ENCODE measurements at regions not wholly inside any gene's neighbourhood (a gene's known extent, or its start where the extent isn't known, plus 50 kb on each side); places are given as distances from the start of the nearest gene placed in this dataset.
"Not testable (repeated sequence)": the region's sequence is repeated elsewhere in the genome, so short reads cannot be mapped to it uniquely, and the experiment has no call there.

- no peak for DNase-seq (ENCODE audit: low spot score)
Observed at GRCh38 chr18:77373730-77374445, 124.2 kb downstream of the GALR1 start.

DNA sequence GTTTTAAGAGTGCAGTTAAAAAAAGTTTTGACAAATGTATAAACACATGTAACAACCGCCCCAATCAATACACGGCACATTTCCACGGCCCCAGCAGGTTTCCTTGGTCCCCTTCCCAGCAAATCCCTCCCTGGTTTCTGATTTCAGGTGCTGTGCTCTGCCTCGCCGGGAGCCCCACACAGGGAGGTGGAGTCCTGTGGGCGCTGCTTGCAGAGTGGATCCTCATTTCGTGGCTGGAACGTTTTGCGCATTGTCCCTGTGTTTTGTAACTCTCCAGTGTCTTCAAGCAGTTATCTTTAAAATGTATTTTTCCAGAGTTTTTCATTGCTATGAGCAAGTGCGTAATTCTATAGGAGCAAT, 124.8 kb downstream of the GALR1 start:
- DNase-seq (ENCODE audit: low spot score), result no peak

GRCh38 chr18:77376043-77376732, 126.5 kb downstream of the GALR1 start:
- DNase-seq (ENCODE audit: low spot score), result no peak

- no peak for DNase-seq (ENCODE audit: low spot score)
Observed at GRCh38 chr18:77376733-77377094, 127.1 kb downstream of the GALR1 start.

DNA sequence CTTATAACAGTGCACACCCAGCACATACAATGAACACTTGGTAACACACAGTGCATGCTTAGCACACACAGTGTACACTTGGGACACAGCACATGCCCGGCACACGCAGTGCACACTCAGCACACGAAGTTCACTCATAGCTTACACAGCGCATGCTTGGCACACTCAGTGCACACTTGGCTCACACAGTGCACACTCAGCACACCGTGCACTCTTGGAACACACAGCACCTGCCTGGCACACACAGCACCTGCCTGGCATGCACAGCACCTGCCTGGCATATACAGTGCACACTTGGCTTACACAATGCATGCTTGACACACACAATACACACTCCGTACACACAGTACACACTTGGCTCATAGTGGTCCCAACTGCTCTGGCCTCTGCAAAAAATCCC, 128.2 kb downstream of the GALR1 start:
- no peak for DNase-seq (ENCODE audit: low spot score)

- DNase-seq (ENCODE audit: low spot score), result no peak
Observed at GRCh38 chr18:77379976-77380509, 130.4 kb downstream of the GALR1 start.

DNA sequence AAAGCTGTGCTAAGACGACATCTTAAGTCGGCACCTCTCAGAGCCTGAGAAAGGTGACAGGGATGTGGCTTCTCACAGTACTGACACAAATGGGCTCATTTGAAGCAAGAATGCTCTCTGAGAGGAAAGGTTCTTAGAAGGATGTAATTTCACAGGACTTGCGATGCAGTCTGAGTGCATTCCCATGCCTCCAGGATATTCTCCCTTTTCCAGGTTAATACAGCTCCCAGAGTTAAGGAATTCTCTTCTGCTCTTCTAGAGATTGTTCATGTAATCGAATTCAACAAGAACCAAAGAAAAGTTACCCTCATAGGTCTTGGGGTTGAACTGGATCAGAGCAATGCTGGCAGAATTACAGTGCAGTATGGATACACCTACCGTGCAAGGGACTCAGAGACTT, 131.0 kb downstream of the GALR1 start:
- no peak for DNase-seq (ENCODE audit: low spot score)

DNA sequence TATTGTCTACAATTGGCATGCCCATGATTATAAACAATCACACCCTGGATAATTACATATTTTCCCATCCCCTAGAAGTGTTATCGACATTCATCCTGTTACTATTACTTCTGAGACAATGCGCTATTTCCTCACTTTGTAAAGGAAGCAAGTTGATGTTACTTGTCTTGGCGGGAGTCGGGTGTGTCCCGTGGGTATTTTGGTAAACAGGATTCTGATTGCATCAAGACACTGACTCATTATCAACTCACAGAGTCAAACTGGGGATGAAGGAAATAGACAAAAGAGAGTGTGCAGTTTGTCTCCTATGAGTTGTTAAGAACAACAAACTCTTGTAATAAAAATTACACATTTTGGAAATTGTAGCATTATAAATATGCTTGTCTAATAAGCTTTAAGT, 142.7 kb downstream of the GALR1 start:
- no peak for DNase-seq (ENCODE audit: low spot score)

- DNase-seq (ENCODE audit: low spot score), result no peak
Observed at GRCh38 chr18:77393519-77393918, 143.9 kb downstream of the GALR1 start.

GRCh38 chr18:77395953-77396352, 146.3 kb downstream of the GALR1 start:
- no peak for DNase-seq (ENCODE audit: low spot score)

GRCh38 chr18:77397056-77397455, 147.4 kb downstream of the GALR1 start:
- DNase-seq (ENCODE audit: low spot score), result no peak

GRCh38 chr18:77397617-77398016, 148.0 kb downstream of the GALR1 start:
- DNase-seq (ENCODE audit: low spot score), result no peak

DNA sequence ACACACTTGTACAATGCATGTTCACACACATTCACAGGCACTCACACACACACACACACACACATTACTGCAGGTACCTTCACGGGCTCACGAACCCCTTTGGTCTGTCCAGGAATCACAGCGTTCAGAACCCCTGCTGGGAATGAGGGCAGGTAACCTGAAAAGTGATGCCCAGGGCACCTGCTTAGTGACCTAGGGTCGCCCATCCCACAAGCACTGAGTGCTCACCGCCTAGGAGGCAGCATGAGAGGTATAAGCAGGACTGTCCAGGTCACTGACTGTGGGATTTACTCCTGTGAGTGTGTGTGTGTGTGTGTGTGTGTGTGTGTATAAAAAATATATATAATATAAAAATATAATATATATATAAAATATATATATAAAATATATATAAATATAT, 150.9 kb downstream of the GALR1 start:
- DNase-seq (ENCODE audit: low spot score), result no peak

GRCh38 chr18:77401173-77401572, 151.5 kb downstream of the GALR1 start:
- DNase-seq (ENCODE audit: low spot score), result no peak

DNA sequence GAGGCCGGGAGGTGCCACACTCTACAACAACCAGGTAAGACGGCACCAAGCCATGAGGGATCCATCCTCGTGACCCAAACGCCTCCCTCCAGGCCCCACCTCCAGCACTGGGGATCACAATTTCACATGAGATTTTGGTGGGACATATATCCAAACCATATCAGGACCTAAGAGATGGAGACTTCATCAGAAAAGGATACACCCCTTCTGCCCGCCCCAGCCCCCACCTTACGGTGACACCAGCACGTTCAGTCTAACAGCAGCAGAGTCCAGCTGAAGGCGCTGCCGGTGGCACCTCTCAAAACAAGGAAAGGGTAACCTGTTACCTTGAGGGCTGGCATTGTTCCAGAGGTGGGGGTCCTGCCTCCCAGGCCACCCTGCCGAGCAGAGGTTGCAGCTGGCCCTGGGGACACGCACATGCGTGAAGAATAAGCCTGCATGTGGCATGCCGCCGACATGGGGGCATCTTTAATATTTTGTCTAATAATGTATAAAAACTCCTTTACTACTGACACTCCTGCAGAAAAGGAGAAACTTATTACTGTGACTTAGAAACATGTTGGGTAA, 154.4 kb downstream of the GALR1 start:
- no peak for DNase-seq (ENCODE audit: low spot score)

GRCh38 chr18:77405096-77405495, 155.4 kb downstream of the GALR1 start:
- peak; percentile 12 for DNase-seq (ENCODE audit: low spot score)

GRCh38 chr18:77407733-77408132, 158.1 kb downstream of the GALR1 start:
- DNase-seq (ENCODE audit: low spot score), result no peak

DNA sequence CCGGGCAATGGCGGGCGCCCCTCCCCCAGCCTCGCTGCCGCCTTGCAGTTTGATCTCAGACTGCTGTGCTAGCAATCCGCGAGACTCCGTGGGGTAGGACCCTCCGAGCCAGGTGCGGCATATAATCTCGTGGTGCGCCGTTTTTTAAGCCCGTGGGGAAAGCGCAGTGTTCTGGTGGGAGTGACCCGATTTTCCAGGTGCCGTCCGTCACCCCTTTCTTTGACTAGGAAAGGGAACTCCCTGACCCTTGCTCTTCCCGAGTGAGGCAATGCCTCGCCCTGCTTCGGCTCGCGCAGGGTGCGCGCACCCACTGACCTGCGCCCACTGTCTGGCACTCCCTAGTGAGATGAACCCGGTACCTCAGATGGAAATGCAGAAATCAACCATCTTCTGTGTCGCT, 171.9 kb downstream of the GALR1 start:
- not testable (repeated sequence) for DNase-seq (ENCODE audit: low spot score)

GRCh38 chr18:77422974-77423867, 173.6 kb downstream of the GALR1 start:
- DNase-seq (ENCODE audit: low spot score), result no peak

DNA sequence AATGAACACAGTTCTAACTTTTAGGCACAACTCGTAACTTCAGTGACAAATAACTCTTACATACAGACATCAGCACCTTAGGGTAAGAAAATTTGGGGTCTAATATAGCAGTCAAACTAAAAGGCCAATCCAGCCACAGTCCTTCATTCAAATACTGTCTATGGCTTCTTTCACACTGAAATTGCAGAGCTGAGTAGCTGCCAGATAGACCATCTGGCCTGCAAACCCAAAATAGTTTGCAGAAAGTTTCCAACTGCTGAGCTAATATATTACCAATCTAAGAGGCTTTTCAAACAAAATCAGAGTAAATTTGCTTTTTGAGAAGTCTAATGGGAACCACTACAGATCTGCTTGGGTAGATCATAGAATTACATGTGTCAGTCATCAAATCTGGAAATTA, 183.4 kb downstream of the GALR1 start:
- no peak for DNase-seq (ENCODE audit: low spot score)

- DNase-seq (ENCODE audit: low spot score), result no peak
Observed at GRCh38 chr18:77439888-77440287, 190.2 kb downstream of the GALR1 start.

- no peak for DNase-seq (ENCODE audit: low spot score)
Observed at GRCh38 chr18:77442393-77442792, 192.7 kb downstream of the GALR1 start.
